SHP77 (cell line): ENCODE measurements at regions not wholly inside any gene's neighbourhood (a gene's known extent, or its start where the extent isn't known, plus 50 kb on each side); places are given as distances from the start of the nearest gene placed in this dataset.
"Not testable (repeated sequence)": the region's sequence is repeated elsewhere in the genome, so short reads cannot be mapped to it uniquely, and the experiment has no call there.

Experiments
- DNase-seq, 2 experiments: peaks; one replicate each; lab custom pipeline; 2025; lab: John Stamatoyannopoulos, UW

GRCh38 chr18:55953326-55953725 lies 365.3 kb upstream of the TCF4 start:
- no peak for DNase-seq

- not testable (repeated sequence) for DNase-seq
These were observed 363.7 kb upstream of the TCF4 start for GRCh38 chr18:55951738-55952137.

- DNase-seq = no peak
These were observed 362.6 kb upstream of the TCF4 start for GRCh38 chr18:55950379-55951166.

- no peak for DNase-seq
These were observed 346.8 kb upstream of the TCF4 start for GRCh38 chr18:55934821-55935220.

GRCh38 chr18:55932675-55933074 lies 344.7 kb upstream of the TCF4 start:
- DNase-seq = no peak

- DNase-seq = no peak
These were observed 339.8 kb upstream of the TCF4 start for GRCh38 chr18:55927831-55928230.

- no peak for DNase-seq
These were observed 337.8 kb upstream of the TCF4 start for GRCh38 chr18:55925772-55926171.

- DNase-seq = no peak
These were observed 332.1 kb upstream of the TCF4 start for GRCh38 chr18:55920063-55920462.

- DNase-seq = no peak
These were observed 330.5 kb upstream of the TCF4 start for GRCh38 chr18:55918444-55918843.

- DNase-seq = no peak
These were observed 324.9 kb upstream of the TCF4 start for GRCh38 chr18:55912919-55913318.

GRCh38 chr18:55912071-55912470 lies 324.1 kb upstream of the TCF4 start:
- no peak for DNase-seq

GRCh38 chr18:55910296-55910695 lies 322.3 kb upstream of the TCF4 start:
- DNase-seq = no peak

- no peak for DNase-seq
These were observed 320.9 kb upstream of the TCF4 start for GRCh38 chr18:55908901-55909366.

- no peak for DNase-seq
These were observed 319.6 kb upstream of the TCF4 start for GRCh38 chr18:55907453-55908175.

- no peak for DNase-seq
These were observed 318.5 kb upstream of the TCF4 start for GRCh38 chr18:55906536-55906935.

- DNase-seq = no peak
These were observed 315.9 kb upstream of the TCF4 start for GRCh38 chr18:55903911-55904310.

GRCh38 chr18:55900380-55900779 lies 312.4 kb upstream of the TCF4 start:
- DNase-seq = no peak

GRCh38 chr18:55897091-55897689 lies 309.2 kb upstream of the TCF4 start:
- DNase-seq = no peak

GRCh38 chr18:55893948-55894347 lies 306.0 kb upstream of the TCF4 start:
- no peak for DNase-seq

GRCh38 chr18:55892862-55893813 lies 305.1 kb upstream of the TCF4 start:
- peak; percentile 33 to 37 for DNase-seq

GRCh38 chr18:55886886-55887285 lies 298.9 kb upstream of the TCF4 start:
- DNase-seq = no peak

- DNase-seq = no peak
These were observed 296.5 kb upstream of the TCF4 start for GRCh38 chr18:55884498-55884897.
